Left lung (tissue), 4 donors: ENCODE measurements at regions not wholly inside any gene's neighbourhood (a gene's known extent, or its start where the extent isn't known, plus 50 kb on each side); places are given as distances from the start of the nearest gene placed in this dataset.

ENCODE experiments used
- ATAC-seq: fragments of 200-7000 bp; cut with Tn5 transposase; one replicate; pipeline ENCODE4 v1.9.1; 2020; ENCODE audit warnings: moderate library complexity
- DNase-seq, 4 donors: peaks; one replicate each; pipeline ENCODE4 v3.0.0-alpha.2; 2013 to 2020
- H3K27ac ChIP-seq, 2 donors: fragments of 200-600 bp; sonication (generic) in 1 of 2; one replicate each; pipeline versions ENCODE4 v1.5.0 to v1.8.0; 2020 to 2021
- H3K27me3 ChIP-seq, 2 donors: fragments of 200-600 bp; sonication (generic) in 1 of 2; one replicate each; pipeline versions ENCODE4 v1.5.0 to v1.8.0; 2020 to 2021
- H3K36me3 ChIP-seq, 2 donors: fragments of 200-600 bp; sonication (generic) in 1 of 2; one replicate each; pipeline versions ENCODE4 v1.5.0 to v1.8.0; 2020 to 2021
- H3K4me1 ChIP-seq, 2 donors: fragments of 200-600 bp; one replicate each; pipeline ENCODE4 v1.8.0; 2021
- H3K4me3 ChIP-seq, 2 donors: fragments of 200-600 bp; sonication (generic) in 1 of 2; one replicate each; pipeline versions ENCODE4 v1.5.0 to v1.8.0; 2020 to 2021; ENCODE audit warnings: mild to moderate bottlenecking in 1 of 2
- H3K9me3 ChIP-seq, 2 donors: fragments of 200-600 bp; sonication (generic) in 1 of 2; one replicate each; pipeline versions ENCODE4 v1.5.0 to v1.8.0; 2020 to 2021
- CTCF ChIP-seq, 2 donors: fragments of 200-600 bp; sonication (generic) in 1 of 2; IDR thresholded peaks; one replicate each; pipeline versions ENCODE4 v1.5.0 to v1.8.0; 2021; ENCODE audit warnings: antibody characterized with exemption in 2 of 2
- intact Hi-C, 2 donors: fragments of 100-400 bp; cut with DNase I; formaldehyde crosslinking; loops; one replicate each; pipeline versions ENCODE4 v1.11.2 to v1.14.2; 2022
- donor health status: DM: no; HTN: yes; CAD: no.
- donor health status: DM: no; HTN: no; CAD: no.

GRCh38 chr1:81149649-81150325 is 650.9 kb upstream of the ADGRL2 start:
- ATAC-seq (no peak), DNase-seq (no peak)
- Histone ChIP-seq H3K4me3 (no peak overlapping the region), H3K4me1 (no peaks in the 10 kb centered on the region), H3K9me3 (no peaks in the 10 kb centered on the region), H3K27me3 (no peaks in the 10 kb centered on the region), H3K36me3 (no peaks in the 10 kb centered on the region), H3K27ac (no peak overlapping the region)
- TF ChIP-seq CTCF (IDR thresholded peaks at IDR 0.05): no peak
- intact Hi-C loops: no loop called here

- DNase-seq (no peak), ATAC-seq (no peak)
- H3K27ac ChIP-seq: no peak overlapping the region
- intact Hi-C loops: no loop called here
- no peaks in the 10 kb centered on the region for H3K27me3 ChIP-seq
- no peaks in the 10 kb centered on the region for H3K4me1 ChIP-seq
- no peak for TF ChIP-seq CTCF (IDR thresholded peaks at IDR 0.05)
- no peaks in the 10 kb centered on the region for H3K36me3 ChIP-seq
- H3K9me3 ChIP-seq: no peaks in the 10 kb centered on the region
- no peak overlapping the region for H3K4me3 ChIP-seq
Observed at GRCh38 chr1:81144240-81144825, 656.4 kb upstream of the ADGRL2 start.

- ATAC-seq (no peak), DNase-seq (no peak)
- Histone ChIP-seq H3K36me3 (no peaks in the 10 kb centered on the region), H3K4me1 (no peaks in the 10 kb centered on the region), H3K9me3 (no peaks in the 10 kb centered on the region), H3K4me3 (no peak overlapping the region), H3K27me3 (no peaks in the 10 kb centered on the region), H3K27ac (no peak overlapping the region)
- no peak for TF ChIP-seq CTCF (IDR thresholded peaks at IDR 0.05)
- intact Hi-C loops: no loop called here
Observed at GRCh38 chr1:81142099-81142826, 658.5 kb upstream of the ADGRL2 start.

- Histone ChIP-seq H3K27me3 (no peaks in the 10 kb centered on the region), H3K4me1 (no peaks in the 10 kb centered on the region), H3K27ac (no peak overlapping the region), H3K4me3 (no peak overlapping the region), H3K36me3 (no peaks in the 10 kb centered on the region), H3K9me3 (no peaks in the 10 kb centered on the region)
- TF ChIP-seq CTCF (IDR thresholded peaks at IDR 0.05): no peak
- no peak for ATAC-seq
- no peak for DNase-seq
- intact Hi-C loops: no loop called here
Observed at GRCh38 chr1:81135524-81135923, 665.2 kb upstream of the ADGRL2 start.

GRCh38 chr1:81129776-81130175 is 671.0 kb upstream of the ADGRL2 start:
- no peaks in the 10 kb centered on the region for H3K4me1 ChIP-seq
- no peak overlapping the region for H3K4me3 ChIP-seq
- H3K27ac ChIP-seq: no peak overlapping the region
- H3K27me3 ChIP-seq: no peaks in the 10 kb centered on the region
- no peak for TF ChIP-seq CTCF (IDR thresholded peaks at IDR 0.05)
- ATAC-seq: no peak
- H3K36me3 ChIP-seq: no peaks in the 10 kb centered on the region
- H3K9me3 ChIP-seq: no peaks in the 10 kb centered on the region
- intact Hi-C loops: no loop called here
- DNase-seq: no peak
